ENCODE measurements at regions not wholly inside any gene's neighbourhood (a gene's known extent, or its start where the extent isn't known, plus 50 kb on each side); places are given as distances from the start of the nearest gene placed in this dataset.
"Not testable (repeated sequence)": the region's sequence is repeated elsewhere in the genome, so short reads cannot be mapped to it uniquely, and the experiment has no call there.

DNA sequence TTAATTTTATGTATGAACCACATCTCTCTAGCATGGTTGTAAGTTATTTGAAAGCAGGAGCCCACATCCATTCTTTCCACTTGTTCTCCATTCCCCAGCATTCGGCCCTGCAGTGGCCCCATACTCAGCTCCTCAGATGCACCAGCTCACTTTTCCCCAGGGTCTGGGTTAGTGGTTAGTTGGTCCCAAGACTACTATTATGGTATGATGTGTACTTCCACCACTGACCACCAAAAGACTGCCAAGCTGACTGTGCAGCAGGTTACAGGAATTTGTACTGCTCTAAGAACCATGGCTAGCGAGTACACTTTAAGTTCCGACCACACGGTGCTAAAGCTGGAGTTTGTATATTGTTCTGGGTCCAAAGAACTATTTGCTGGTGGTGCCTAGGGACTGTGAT lies 413.6 kb upstream of the TCF4 start:
- DNase-seq, result no peak

DNA sequence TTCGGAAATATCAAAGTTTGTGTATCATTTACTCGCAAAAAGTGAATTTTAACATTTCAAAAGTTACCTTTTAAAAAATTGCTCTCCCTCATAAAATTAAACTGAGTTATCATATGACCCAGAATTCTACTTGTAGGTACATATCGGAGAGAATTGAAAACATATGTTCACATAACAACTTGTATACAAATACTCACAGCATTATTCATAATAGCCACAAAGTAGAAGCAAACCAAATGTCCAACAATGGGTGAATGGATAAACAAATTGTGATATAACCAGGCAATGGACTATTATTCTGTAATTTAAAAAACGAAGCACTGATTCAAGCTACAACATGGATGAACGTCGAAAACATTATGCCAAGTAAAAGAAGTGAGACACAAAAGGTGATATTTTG lies 412.0 kb upstream of the TCF4 start:
- DNase-seq, result no peak

DNA sequence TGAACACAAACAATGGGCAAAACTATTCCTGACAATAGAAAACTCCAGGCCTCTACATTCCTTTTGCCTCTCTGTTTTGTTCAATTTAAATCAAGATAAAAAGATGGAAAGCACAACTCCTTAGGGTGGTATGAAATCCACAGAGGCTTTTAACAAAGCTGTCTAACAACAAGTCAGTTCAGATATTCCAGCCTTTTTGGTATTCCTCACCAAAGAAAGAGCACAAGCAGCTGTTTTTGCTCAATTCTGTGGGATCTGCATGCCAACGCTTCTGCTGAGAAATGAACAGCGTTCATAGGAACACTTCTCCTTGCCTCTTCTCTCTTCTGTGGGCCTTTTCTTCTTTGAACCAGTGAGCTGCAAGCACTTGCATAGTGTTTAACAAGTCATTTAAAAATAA lies 411.6 kb upstream of the TCF4 start:
- no peak for DNase-seq

DNA sequence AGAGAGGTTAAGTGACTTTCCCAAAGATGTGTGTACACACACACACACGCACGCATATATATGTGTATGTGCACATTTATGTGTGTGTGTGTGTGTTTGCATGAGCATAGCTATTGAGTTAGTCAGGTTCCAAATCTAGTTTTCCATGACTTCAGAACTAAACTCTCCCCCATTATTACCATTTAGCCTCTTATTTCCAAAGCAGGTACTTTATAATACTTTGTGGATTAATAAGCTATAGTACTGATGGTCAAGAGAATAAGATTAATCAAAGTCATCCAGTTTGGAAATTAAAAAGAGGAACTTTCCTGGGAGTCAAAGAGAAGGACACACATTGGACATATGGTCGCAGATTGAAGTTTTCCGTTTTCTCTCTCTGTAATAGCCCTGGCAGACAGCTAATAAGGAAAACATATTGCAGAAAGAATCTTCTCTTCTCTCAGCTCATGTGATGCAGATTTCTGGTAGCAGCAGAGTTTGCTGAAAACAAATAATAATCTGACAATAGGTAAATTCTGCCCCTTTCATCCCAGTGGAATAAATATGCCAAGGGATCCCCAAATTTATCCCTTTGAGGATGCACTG lies 410.9 kb upstream of the TCF4 start:
- DNase-seq, result no peak

DNA sequence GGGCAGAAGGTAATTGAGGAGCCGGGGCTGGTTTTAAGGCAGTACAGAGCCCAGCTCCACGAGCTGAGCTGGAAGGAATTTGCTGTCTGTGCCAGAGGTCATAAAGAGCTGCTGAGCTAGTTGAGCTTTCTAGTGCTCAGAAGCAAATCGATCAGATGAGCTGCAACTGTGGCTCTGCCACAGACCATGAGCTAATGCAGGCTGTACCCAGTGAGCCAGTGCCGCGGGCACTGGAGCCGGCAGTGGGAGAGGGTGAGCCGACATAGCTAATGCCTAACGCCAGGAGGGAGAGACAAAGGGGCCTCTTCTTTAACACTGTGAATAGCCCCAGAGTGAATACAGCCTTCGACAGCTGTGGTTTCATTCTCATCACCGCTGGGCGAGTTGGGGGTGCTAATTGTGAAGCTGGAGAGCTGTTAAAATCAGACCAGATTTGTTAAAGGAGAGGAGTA lies 410.1 kb upstream of the TCF4 start:
- DNase-seq, result no peak

DNA sequence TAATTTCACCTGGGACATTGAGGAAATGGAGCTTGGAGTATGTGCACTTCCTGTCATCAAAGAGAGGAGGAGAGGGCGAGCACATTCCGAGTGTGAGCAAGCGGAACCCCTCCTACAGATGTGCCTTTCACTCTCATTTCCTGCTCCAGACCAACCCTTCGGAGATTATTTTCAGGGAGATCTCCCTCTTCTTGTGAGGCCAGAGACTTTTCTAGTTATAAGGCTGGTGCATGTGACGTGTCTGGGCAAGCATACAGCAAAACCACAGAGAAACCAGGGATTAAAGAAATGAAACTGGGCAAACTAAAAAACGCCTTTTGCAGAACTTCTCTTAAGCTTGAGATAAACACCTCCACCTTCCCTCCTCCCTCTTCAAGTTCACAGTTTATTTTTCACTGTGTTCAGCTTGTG lies 409.2 kb upstream of the TCF4 start:
- no peak for DNase-seq

DNA sequence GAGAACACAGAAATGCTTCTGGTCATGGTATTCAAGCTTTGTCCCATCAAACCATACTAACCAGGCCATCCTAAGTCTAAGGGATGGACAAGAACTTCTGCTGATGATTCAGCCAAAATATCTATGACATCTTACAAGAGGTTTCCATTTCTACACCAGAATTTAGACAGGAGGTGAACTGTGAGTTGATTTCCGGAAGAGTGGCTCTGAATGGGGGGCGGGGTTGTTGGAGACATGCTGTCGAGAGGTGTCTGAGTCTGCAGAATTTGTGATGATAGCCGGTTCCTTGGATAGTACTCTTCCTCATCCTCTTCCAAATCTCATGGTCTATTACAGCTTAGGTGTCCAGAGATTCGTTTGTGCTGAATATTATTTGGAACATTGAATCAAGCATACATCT lies 408.7 kb upstream of the TCF4 start:
- no peak for DNase-seq

DNA sequence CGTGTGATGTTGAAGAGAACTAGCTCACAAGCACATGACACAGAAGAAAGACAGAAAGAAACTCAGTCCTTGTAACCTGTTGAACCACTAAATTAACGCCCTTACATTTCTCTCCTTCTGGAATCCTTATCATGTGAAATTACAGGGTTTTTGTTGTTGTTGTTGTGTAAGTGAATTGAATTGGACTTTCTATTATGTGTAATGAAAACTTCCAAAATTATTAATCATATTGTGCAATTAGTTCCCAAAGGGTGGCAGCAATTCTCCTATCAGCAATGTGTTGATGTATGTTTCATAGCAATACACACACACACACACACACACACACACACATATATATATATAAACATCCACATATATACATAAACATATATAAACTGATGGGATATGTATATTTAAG lies 402.2 kb upstream of the TCF4 start:
- no peak for DNase-seq

DNA sequence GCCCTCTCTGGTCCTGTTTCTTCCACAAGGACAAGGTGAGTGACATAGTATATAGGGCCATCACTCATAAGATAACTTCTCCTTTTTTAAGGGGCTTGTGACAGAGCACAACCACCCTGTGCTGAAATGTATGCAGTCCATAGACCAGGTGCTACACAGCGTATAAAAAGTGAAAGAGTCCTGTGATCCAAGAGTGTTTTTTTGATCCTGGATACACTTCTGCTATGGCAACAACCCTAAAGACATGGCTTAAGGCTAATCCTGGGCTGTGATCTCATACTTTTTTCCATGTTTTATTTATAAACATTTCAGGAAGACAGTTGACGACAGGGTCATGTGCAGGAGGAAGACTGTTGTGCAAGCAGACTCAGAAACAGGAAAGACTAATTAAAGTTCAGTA lies 400.5 kb upstream of the TCF4 start:
- no peak for DNase-seq

DNA sequence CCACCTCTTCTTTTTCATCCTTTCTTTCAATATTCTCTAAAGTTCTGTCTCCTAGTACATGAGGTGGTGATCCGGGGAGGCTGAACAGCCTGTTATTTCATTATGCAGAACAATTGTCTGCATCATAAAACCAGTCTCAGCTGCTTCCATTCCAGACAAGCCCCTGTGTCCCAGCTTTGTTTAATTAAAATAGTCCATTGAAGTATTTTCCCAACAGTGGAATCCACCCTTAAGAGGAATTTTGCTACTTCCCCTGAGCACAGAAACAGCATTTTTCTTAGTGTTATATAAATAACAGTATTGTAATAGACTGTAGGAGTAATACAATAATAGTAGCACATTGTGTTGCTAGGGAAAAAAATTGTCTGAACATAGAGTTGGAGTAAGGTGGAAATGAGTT lies 395.4 kb upstream of the TCF4 start:
- no peak for DNase-seq

DNA sequence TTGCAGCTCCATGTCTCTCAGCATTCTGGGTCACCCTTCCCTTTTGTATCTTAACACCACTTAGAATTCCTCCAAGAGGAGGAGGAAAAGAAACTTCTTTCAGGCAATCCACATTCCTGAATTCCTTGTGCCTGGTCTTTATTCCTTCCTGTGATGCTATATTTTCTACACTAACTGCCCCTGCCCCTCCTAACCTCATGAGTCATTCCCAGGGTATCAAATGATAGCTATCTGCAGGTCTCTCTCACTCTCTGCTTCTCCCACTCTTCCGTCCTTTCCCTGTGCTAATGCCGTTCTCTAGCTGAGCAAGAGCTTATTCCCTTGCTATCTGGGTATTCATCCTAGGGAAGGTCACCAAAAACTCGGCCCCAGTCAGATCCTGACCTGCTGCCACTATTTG lies 395.0 kb upstream of the TCF4 start:
- DNase-seq, result no peak

DNA sequence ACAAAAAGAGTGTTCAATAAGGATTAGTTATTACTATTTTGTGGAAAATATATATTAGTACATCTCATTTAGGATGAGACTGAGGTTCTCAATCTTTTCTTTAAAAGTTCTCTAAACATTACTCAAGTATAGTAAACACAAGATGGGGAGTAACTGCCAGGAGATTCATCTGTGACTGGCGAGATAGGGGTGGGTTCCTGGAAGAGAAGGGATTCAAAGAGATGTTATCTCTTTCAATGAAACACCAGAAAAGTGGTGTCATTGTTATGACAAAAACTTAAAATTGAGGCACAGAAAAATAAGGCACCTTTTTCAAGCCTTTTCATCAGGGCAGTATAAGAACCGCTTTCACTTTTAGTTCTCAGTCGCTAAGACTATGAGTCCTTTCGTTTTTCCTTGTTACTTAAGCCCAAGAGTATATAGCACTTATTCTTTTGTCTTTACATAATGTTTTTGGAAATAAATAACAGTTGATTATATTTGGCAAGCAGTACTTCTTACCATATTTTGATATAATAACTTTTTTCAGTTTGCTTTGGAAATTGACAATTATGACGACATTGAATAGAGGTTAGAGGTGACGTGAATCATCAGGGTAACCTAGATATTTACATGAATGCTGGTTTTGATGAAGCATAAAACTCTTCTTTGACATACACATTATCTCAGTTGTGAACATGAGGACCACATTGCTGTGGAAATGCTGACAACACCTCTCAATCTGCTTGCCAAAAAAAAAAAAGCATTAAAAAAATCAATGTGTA lies 393.9 kb upstream of the TCF4 start:
- DNase-seq, result no peak

DNA sequence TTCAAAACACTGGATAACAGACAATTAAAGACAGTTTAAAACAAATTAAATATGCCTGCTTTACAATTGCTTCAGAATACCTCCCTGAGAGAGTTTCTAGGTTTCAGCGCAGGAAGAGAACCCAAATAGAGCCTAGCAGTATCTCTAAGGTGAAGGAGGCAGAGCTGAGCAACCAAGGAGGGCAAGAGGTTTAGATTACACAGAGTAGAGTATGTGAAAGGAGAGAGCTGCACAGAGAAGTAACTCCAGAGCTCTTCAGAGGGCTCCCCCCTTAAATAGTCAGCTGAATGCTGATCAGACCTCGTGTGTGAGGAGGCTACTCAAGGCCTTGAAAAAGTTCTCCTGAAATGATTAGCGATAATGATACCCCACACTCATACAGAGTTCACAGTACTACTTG lies 386.5 kb upstream of the TCF4 start:
- no peak for DNase-seq

DNA sequence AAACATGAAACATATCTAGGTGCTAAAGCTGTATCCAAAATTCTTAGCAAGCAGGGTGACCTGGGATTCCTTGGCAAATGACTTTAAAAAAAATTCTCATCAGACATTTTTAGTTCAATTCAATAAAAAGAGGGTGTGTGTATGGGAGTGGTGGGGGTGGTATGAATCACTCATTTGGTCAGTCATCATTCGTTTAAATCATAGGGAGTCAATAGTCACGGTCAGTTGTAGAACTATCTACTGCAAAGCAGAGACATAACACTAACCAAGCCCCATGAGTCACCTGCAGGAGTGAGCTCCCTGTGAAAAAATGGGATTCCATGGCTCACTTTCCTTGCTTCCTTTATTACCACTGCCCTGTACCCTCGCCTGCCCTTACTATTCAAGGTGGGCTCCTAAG lies 380.6 kb upstream of the TCF4 start:
- no peak for DNase-seq

DNA sequence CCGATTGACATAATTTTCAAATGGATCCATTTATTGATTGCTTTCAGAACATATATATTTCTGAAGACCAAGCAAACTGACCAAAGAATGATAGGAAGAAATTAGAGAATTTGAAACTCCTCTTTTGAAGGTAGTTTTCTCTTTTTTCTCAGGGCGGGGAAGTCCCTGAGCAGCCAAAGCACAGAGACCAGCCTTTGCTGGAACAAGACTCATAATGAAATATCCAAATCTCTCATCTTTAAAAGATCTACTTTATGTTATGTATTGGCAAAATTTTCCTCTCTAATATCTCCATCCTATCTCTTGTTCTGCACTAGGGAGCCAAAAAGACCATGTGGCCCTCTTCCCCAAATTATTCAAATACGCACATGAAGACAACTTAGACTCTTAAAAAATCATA lies 379.0 kb upstream of the TCF4 start:
- DNase-seq, result no peak

DNA sequence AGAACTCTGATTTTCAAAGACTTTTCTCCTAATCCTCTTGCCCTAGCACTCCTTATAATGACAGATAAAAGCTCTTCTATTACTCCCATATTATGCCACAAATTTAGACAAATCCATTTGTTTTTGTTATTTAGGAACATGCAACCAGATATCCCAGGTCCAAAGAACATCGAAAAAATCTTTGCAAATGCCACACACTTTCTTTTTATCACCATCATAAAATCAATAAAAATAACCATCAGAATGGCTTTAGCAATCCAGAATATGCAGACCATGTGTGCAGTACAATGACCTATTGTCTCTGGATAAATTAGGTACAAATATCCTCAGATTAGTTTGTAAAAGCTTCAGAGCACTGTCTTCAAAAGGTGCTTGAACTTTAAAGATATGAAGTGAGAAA lies 376.2 kb upstream of the TCF4 start:
- DNase-seq, result no peak

DNA sequence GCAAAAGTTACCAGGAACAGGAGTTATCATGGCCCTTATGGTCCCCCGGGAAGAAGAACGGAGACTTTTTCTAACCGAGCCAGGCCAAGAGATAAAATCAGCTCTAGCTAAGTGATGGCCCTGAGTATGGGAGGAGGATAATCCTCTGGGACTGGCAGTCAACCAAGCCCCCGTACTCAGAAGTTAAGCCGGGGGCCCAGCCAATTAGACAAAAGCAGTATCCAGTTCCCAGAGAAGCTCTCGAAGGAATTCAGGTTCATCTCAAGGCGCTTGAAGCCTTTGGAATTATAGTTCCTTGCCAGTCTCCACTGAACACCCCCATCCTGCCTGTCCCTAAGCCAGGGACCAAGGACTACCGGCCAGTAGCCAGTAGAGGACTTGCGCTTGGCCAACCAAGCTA lies 365.3 kb upstream of the TCF4 start:
- no peak for DNase-seq

DNA sequence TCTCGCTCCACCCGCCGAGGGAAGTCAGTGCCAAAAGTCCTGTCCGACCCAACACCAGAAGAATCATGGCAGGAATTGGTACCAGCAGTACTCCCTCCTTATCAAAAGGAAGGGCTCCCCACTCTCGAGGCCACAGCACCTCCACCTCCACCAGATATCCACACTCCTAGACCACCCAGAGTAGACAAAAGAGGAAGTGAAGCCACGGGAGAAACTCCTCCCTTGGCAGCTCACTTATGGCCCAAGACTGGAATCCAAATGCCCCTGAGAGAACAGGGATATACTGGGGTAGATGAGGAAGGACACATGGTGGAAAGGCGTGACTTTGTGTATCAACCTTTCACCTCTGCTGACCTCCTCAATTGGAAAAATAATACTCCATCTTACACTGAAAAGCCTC lies 363.7 kb upstream of the TCF4 start:
- DNase-seq, result not testable (repeated sequence)

DNA sequence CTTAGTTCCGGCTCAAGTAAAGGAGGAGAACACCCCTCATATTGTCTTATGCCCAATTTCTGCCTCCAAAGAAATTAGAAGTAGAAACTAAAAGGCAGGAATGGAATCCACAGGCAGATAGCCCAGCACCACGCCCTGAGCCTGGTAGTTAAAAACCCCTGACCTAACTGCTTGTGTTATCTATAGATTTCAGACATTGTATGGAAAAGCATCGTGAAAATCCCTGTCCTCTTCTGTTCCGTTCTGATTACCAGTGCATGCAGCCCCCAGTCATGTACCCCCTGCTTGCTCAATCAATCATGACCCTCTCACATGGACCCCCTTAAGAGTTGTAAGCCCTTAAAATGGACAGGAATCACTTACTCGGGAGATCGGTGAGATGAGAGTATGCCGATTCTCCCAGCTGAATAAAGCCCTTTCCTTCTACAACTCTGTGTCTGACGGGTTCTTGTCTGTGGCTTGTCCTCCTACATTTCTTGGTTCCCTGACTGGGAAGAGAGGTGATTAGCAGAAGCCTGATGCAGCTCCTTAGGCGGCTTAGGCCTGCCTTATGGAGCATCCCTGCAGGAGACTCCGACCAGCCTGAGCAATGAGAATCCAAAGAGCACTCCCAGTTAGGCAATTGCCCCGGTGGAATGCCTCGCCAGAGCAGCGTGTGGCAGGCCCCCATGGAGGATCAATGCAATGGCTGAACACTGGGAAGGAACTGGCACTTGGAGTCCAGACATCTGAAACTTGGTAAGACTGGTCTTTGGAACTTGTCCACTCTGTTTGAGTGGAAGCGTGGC lies 362.6 kb upstream of the TCF4 start:
- DNase-seq, result no peak

DNA sequence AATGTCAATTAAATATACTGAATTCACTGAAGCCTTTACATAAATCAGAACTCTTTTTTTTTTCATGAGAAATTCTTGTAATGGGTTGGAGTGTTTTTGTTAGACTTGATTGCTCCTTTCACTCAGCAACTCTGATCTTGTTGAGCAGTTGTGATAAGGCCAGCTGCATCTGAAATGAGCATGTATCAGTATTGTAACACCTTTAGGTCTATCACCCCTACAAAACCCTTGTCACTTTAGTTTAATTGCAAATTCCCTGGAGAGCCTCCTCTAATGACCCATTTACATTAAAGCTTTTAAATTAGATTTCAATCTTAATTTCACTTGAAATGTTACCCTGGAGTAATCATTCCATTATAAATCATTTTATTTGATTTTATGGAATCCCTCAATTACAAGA lies 346.8 kb upstream of the TCF4 start:
- no peak for DNase-seq

DNA sequence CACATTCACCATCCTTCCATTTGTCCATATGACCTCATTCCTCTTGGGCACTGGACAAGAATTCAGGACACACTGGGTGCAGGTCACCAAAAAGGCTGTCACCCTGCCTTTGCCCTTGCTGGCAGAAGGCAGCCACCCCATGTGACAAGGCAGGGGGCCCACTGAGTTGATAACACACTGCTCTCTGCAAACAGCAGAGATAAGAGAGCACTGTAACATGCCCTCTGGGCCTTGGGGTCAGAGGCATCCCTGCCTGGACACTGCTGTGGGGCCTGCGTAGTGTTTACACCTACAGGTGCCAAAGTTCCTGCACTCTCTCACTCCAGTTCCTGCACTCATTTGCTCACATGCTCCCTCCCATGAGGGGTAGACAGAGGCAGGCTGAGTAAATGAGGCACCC lies 344.7 kb upstream of the TCF4 start:
- no peak for DNase-seq

DNA sequence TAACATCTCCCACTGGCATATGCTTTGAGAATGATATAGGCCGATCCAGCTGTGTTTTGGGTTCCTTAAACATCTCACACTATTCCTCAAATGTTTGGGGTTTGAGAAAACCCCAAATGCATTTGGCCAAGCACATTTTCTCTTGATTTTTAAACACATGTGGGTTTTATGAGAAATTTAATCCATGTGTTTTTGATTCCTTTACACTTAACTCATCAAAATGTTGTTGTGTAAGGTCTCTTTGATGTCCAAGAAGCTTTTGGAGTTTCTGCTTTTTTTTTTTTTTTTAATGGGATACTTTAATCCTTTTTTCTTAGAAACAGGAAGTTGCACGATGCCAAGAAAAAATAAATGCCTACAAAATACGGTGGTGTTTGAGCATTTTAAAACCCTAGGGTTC lies 339.8 kb upstream of the TCF4 start:
- DNase-seq, result no peak

DNA sequence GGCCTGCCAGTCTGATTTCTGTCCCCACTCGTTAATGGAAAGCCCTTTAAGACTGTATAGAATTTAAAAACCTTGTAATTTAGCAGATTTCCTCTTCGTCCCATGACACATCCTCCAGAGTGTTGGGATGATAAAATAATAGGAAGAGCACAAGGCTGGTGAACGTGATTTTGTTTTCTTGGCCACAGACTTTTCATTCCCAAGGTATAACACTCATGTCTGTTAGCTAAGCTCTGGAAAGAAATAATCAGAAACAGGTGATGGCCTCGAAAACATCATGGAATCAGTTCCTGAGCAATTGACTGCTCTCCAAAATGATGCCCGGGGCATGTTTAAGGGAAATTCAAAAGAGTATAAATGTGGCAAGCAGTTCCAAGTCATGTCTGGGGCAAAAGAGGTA lies 337.8 kb upstream of the TCF4 start:
- no peak for DNase-seq

DNA sequence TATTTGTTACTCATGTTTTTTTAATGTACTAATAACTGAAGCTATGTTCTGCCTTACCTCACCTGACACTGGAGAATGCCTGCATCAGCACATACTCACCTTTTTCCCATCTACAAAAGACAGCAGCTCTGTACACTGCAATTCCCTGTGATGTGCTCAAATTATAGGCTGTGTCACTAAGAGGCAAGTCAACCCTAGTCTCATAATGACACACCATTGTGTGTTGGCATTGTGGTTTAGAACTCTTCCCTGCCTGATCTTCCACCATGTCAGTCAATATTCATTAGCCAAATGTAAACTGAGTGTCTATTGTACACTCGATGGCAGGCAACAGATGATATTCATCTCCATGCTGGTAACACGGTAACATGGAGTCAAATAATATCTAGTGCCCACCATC lies 332.1 kb upstream of the TCF4 start:
- no peak for DNase-seq
